Adrenal gland (tissue), 9 donors: ENCODE measurements at regions not wholly inside any gene's neighbourhood (a gene's known extent, or its start where the extent isn't known, plus 50 kb on each side); places are given as distances from the start of the nearest gene placed in this dataset.

ENCODE experiments used
- DNase-seq, 7 donors: peaks; one replicate each; pipeline ENCODE4 v3.0.0-alpha.2; 2019 to 2020
- H3K27ac ChIP-seq, 5 donors: fragments of 200-600 bp; sonication (generic) in 4 of 5; 1 replicate in 3 of 5; 2 replicates in 2 of 5; pipeline versions ENCODE4 v1.5.1 to v1.8.0; 2016 to 2020; ENCODE audit warnings: mild to moderate bottlenecking in 1 of 5
- H3K27me3 ChIP-seq: fragments of 200-600 bp; 2 replicates; pipeline ENCODE4 v1.8.0; 2021
- H3K36me3 ChIP-seq, 2 donors: fragments of 200-600 bp; replicated peaks in 1 of 2; 1 replicate in 1 of 2; 2 replicates in 1 of 2; pipeline versions ENCODE4 v1.5.1 to v1.8.0; 2018 to 2022
- H3K4me1 ChIP-seq, 2 donors: fragments of 200-600 bp; replicated peaks in 1 of 2; 1 replicate in 1 of 2; 2 replicates in 1 of 2; pipeline versions ENCODE4 v1.5.1 to v1.8.0; 2018 to 2021
- H3K4me3 ChIP-seq, 4 donors: fragments of 200-600 bp; sonication (generic) in 3 of 4; one replicate each; pipeline ENCODE4 v1.5.1; 2016 to 2018
- H3K9me3 ChIP-seq, 3 donors: fragments of 200-600 bp; sonication (generic) in 1 of 3; replicated peaks in 1 of 3; 1 replicate in 2 of 3; 2 replicates in 1 of 3; pipeline versions ENCODE4 v1.5.1 to v1.8.0; 2016 to 2021
- POLR2A ChIP-seq, 2 donors: fragments of 450-650 bp; IDR thresholded peaks; one replicate each; pipeline ENCODE4 v1.6.1; 2017; ENCODE audit warnings: antibody characterized with exemption in 2 of 2, mild to moderate bottlenecking in 2 of 2, moderate library complexity in 1 of 2
- WGBS, 4 donors: extraction: QIAGEN DNeasy Blood & Tissue Kit in 2 of 4; methylation state at CpG; one replicate each; pipeline versions ENCODE4 v1.1.5 to v1.1.7; 2013 to 2017; 5-methylcytosine and 5-hydroxymethylcytosine counted together
- intact Hi-C, 2 donors: fragments of 100-400 bp; cut with DNase I; formaldehyde crosslinking; loops; one replicate each; pipeline versions ENCODE4 v1.14.1 to v1.15.0; 2022 to 2023
- TF ChIP-seq, protein P1 (sequence below), 6 experiments: fragments of 450-650 bp in 4 of 6; fragments of 200-600 bp in 2 of 6; sonication (generic) in 1 of 6; IDR thresholded peaks; 1 replicate in 5 of 6; 2 replicates in 1 of 6; pipeline versions ENCODE4 v1.5.1 to v1.8.0; 2016 to 2021; ENCODE audit warnings: antibody characterized with exemption in 6 of 6, mild to moderate bottlenecking in 2 of 6, moderate library complexity in 1 of 6
- donor health status: healthy with polysubstance abuse.
- donor health status: Bipolar disorder and iron deficiency.
- donor health status: DM: yes; HTN: yes; CAD: no.
- donor health status: DM: no; HTN: no; CAD: no.
- donor health status: DM: no; HTN: no; CAD: no.

DNA sequence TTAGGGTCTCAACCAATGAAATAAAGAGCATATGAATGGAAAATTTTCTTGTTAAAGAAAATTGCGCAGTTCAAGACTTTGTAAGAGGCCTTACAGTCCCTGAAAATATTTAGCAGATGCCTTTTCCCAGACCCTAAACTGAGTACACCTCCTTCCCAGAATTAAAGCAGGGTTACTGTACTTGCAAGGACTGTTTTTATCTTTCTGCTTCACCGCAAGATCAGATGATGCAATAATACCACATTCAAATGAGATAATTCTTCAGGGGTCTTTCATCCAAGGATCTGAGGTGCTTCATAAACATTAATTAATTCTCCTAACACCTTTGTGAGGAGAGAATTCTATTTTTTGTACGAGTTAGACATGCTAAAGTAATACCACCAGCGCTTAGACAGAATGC, 1071.8 kb upstream of the PIK3C3 start:
- no peaks in the 10 kb centered on the region for H3K4me1 ChIP-seq
- intact Hi-C loops: no loop called here

DNA sequence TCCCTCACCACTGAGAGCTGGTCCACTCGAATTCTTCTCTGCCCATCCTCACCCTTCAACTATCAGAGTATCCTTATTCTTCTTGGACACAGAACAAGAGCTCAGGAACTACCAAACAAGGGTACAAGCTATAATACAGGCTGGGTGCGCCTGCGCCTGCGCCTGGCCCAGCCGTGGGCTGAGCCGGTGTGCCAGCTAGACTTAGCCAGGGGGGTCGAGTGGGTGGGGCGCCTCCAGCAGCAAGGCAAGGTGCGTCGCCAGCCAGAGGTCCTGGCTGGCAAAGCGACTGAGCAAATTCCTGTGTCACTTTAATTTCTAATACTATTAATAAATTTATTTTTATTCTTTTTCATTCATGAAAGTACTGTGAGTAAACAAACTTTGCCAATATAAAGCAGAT, 1072.6 kb upstream of the PIK3C3 start:
- Histone ChIP-seq H3K4me1 (no peaks in the 10 kb centered on the region), H3K27ac (no peak overlapping the region), H3K9me3 (no peaks in the 10 kb centered on the region), H3K27me3 (no peaks in the 10 kb centered on the region), H3K4me3 (no peak overlapping the region), H3K36me3 (no peaks in the 10 kb centered on the region)
- 80 to 90% (median 83%) methylated on average over 11 of the region's 11 CpGs for WGBS, 4 donors
- no peak for DNase-seq
- TF ChIP-seq POLR2A (IDR thresholded peaks at IDR 0.05): no peak
- TF ChIP-seq, protein P1, sequence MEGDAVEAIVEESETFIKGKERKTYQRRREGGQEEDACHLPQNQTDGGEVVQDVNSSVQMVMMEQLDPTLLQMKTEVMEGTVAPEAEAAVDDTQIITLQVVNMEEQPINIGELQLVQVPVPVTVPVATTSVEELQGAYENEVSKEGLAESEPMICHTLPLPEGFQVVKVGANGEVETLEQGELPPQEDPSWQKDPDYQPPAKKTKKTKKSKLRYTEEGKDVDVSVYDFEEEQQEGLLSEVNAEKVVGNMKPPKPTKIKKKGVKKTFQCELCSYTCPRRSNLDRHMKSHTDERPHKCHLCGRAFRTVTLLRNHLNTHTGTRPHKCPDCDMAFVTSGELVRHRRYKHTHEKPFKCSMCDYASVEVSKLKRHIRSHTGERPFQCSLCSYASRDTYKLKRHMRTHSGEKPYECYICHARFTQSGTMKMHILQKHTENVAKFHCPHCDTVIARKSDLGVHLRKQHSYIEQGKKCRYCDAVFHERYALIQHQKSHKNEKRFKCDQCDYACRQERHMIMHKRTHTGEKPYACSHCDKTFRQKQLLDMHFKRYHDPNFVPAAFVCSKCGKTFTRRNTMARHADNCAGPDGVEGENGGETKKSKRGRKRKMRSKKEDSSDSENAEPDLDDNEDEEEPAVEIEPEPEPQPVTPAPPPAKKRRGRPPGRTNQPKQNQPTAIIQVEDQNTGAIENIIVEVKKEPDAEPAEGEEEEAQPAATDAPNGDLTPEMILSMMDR (IDR thresholded peaks at IDR 0.05): no peak
- intact Hi-C loops: no loop called here

More for the DNA sequence above, 1071.8 kb upstream of the PIK3C3 start:
- Histone ChIP-seq H3K27ac (no peak overlapping the region), H3K9me3 (no peaks in the 10 kb centered on the region), H3K4me3 (no peak overlapping the region), H3K36me3 (no peaks in the 10 kb centered on the region), H3K27me3 (no peaks in the 10 kb centered on the region)
- 72 to 80% (median 77%) methylated on average over 4 of the region's 4 CpGs for WGBS, 4 donors
- DNase-seq: no peak
- TF ChIP-seq, protein P1 (IDR thresholded peaks at IDR 0.05): no peak
- TF ChIP-seq POLR2A (IDR thresholded peaks at IDR 0.05): no peak

DNA sequence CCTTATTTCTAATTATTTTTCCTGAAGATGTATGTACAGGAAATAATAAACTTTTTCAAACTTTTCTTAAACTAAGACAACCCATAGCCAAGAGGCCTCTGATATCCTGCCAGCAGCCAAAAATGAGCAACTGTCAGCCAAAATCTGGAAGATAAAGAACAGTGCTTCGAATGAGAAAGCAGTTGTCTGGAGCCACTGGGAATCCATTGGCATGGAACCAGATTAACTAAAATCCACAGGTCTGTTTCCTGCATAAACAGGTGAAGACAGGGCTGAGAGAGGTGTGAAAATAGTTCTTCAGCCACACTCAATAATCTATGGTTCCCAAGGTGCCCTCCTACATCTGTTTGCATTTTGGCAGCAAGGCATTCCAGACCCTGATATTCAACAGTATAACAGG, 1076.7 kb upstream of the PIK3C3 start:
- Histone ChIP-seq H3K27ac (no peak overlapping the region), H3K36me3 (no peaks in the 10 kb centered on the region), H3K9me3 (no peaks in the 10 kb centered on the region), H3K27me3 (no peaks in the 10 kb centered on the region), H3K4me1 (no peaks in the 10 kb centered on the region), H3K4me3 (no peak overlapping the region)
- no peak for DNase-seq
- intact Hi-C loops: no loop called here
- TF ChIP-seq POLR2A (IDR thresholded peaks at IDR 0.05): no peak
- TF ChIP-seq, protein P1 (IDR thresholded peaks at IDR 0.05): no peak
- WGBS, 4 donors: 25 to 39% (median 29%) methylated on average over 1 of the region's 1 CpG

DNA sequence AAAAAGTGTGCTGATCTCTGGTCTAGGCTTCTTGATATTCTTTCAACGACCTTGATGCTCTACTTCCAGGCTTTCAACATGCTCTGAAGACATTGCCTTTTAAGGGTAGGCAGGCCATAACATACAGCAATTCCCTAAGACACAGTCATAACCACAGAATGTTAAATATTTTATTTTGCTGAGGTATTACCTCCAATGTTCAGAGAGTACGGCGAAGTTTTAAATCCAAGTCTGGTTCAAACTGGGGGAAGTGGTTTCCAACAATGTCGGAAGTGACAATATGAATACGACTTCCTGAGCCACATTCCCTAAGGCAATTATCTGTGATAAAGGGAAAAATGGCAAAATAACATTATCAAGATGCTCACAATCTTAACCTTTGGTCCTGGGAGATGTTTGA, 1077.9 kb upstream of the PIK3C3 start:
- no peaks in the 10 kb centered on the region for H3K4me1 ChIP-seq
- no peak for DNase-seq
- intact Hi-C loops: no loop called here
- no peak for TF ChIP-seq POLR2A (IDR thresholded peaks at IDR 0.05)
- TF ChIP-seq, protein P1 (IDR thresholded peaks at IDR 0.05): no peak
- no peaks in the 10 kb centered on the region for H3K9me3 ChIP-seq
- H3K27ac ChIP-seq: no peak overlapping the region
- no peaks in the 10 kb centered on the region for H3K36me3 ChIP-seq
- no peaks in the 10 kb centered on the region for H3K27me3 ChIP-seq
- 75 to 83% (median 80%) methylated on average over 5 of the region's 5 CpGs for WGBS, 4 donors
- H3K4me3 ChIP-seq: no peak overlapping the region
